ENCODE measurements at regions not wholly inside any gene's neighbourhood (a gene's known extent, or its start where the extent isn't known, plus 50 kb on each side); places are given as distances from the start of the nearest gene placed in this dataset.

DNA sequence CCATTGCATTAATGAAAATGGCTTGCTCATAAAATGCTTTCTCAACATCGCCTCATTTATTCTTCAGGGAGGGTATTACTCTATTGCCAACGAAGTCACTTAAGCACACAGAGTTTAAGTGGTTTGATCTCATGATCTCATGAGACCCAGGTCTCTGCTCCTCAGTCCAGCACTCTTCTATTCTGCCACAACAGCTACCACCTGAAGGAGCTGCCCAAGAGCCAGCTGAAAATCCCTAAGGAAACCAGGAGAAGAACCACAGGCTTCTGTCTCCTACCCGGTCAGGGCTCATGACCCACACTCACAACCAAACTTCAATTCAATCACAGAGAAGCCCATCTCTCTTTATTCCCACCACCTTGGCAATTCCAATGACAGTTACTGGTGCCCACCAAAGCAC is 85.5 kb upstream of the GPM6B start:
- no peak for DNase-seq

DNA sequence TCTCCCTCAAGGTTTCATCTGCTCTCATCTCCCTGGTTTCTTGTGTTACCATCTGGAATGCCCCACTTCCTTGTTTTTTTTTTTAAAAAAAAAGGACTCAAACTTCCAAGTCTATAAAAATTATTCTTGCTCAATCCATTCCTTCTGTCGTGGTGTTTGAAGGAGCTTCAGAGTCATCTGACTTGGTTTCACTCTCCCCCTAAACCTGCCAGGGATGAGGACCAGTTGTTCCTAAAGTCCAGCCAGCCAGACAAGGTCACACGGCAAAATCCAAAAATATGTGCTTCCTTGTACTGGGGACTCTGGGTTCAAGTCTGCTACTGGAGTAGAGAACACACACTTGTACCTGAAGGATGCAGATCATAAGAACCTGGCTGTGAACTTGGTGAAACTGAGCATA is 84.5 kb upstream of the GPM6B start:
- DNase-seq, result peak; percentile 0 to 18 (median 3)

- no peak for DNase-seq
These were observed 83.5 kb upstream of the GPM6B start for GRCh38 chrX:13900351-13900750.

- peak; percentile 22 to 48 (median 35) for DNase-seq
These were observed 82.7 kb upstream of the GPM6B start for GRCh38 chrX:13899607-13900006.

DNA sequence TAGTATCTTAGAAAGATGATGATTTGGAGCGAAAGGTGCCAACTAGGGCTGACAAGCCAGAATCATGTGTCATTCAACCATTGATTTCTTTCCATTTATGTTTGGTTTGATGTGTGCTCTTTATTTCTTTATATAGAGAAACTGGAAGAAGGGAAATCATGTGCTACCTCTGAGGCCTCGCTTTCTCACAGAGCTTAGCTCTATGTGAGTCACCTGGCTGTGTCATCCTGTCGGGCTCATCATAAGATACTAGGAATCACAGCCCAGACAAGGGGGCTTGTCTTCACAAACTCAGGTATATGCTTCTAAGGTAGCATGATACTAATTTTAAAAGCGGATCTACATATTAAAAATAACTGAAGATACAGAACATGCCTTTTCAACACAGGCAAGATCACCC is 81.7 kb upstream of the GPM6B start:
- peak in 1 of 3 donors; percentile 1 for DNase-seq

- DNase-seq, result peak in 2 of 3 donors; percentile 2
These were observed 81.2 kb upstream of the GPM6B start for GRCh38 chrX:13898083-13898482.

DNA sequence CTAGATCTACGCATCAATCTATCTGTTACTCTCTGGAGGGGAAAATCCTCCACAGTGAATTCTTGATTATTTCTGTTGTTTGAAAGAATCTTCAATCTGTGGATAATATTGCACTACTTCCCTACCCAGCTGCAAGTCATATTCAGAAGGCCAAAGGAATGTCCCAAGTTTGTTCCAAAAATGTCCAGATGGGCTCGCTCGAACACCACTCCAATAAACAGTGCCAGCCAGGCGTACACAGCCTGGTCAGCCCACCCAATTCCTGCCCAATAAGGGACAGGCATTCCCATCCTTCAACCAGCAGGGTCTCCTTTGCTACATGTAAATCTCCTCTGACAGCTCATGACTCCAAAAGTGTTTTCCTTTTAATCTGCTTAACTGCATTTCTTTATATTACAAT is 80.7 kb upstream of the GPM6B start:
- no peak for DNase-seq

- DNase-seq, result no peak
These were observed 78.1 kb upstream of the GPM6B start for GRCh38 chrX:13894888-13895565.

- DNase-seq, result no peak
These were observed 76.9 kb upstream of the GPM6B start for GRCh38 chrX:13893826-13894225.

- DNase-seq, result no peak
These were observed 76.0 kb upstream of the GPM6B start for GRCh38 chrX:13892856-13893255.

GRCh38 chrX:13891377-13892140 is 74.7 kb upstream of the GPM6B start:
- peak; percentile 10 to 27 (median 20) for DNase-seq

DNA sequence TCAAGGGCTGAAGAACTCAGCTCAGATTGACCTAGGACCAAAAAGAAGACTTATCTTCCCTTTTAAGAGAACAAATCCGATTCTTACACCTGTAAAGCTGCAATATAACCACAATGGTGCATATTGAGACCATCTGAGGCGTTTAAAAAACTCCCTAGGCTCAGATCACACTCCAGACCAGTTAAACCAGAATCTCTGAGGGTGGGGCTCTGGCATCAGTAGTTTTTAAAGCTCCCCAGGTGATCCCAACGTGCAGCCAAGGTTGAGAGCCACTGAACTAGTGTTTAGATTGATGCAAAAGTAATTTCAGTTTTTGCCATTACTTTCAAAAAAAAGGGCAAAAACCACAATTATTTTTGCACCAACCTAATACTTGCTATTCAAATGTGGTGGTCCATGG is 73.9 kb upstream of the GPM6B start:
- DNase-seq, result no peak

GRCh38 chrX:13888284-13888683 is 71.4 kb upstream of the GPM6B start:
- DNase-seq, result no peak

DNA sequence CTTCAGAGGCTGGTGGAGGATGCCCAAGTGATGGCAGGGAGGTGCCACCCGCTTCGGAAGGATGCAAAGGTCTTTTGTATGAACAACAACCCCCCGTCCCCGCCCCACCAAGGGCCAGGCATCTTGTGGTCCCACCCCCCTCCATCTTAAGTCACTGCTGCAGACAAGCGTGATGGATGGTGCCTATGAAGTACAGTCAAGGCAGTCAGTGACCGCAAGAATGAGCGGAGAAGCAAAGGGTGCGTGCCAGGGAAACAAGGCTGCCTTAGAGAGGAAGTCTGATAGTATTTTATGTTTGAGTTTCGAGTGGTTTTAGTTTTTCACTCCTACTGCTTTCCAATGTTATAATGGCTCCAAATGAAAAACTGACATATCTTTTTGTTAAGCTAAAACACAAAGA is 68.7 kb upstream of the GPM6B start:
- no peak for DNase-seq

DNA sequence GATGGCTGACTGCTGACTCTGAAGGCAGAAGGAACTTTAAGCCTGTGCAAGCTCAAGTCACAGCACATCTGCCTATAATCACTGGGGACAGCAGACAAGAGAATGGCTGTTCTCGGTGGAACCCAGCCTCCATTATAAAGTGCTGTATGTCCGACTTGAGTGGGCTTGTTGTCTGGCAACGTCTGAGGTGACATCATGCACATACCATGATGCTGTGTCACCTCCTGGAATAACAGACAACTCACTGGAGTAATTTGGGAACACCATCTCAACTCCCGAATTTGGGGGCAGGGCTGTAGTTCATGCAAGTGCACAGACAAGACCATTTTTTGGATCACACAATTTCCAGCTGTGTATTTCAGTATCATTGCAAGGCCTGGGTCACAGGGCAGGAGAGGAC is 59.8 kb upstream of the GPM6B start:
- DNase-seq, result no peak

GRCh38 chrX:13875572-13875971 is 58.7 kb upstream of the GPM6B start:
- no peak for DNase-seq

DNA sequence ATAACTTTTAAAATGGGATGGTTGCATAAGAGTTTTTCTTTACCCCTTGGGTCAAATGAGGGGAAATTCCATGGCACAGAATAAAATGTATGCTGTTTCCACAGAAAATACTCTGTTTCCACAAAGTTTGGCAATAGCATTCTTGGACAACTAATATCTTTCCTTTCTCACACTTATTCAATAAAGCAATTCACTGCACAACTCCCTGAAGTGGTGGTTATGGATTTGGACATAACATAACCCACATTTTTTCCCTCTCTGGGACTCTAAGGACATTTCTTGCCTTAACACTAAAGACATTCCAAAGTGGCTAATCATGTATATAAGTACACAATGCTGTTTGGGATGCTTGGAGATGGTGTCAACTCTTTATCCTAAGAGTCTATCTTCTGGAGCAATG is 51.7 kb upstream of the GPM6B start:
- DNase-seq, result no peak

Data from suppressor macrophage treated with lipopolysaccharide for 1 hour (primary cell).